Chondrocyte (in vitro differentiated cells): ENCODE measurements at regions not wholly inside any gene's neighbourhood (a gene's known extent, or its start where the extent isn't known, plus 50 kb on each side); places are given as distances from the start of the nearest gene placed in this dataset.

ENCODE experiments used
- DNase-seq: peaks from one replicate; pipeline ENCODE4 v3.0.0; 2021; ENCODE audit warnings: mixed read lengths, low spot score
- H3K27ac Mint-ChIP-seq: one replicate; pipeline ENCODE4 v1.8.0; 2021; ENCODE audit warnings: mild to moderate bottlenecking, moderate library complexity, mixed read lengths; ENCODE audit not compliant: unreplicated experiment
- H3K27me3 Mint-ChIP-seq: 2 replicates; pipeline ENCODE4 v1.8.0; 2021; ENCODE audit warnings: low read depth, mixed read lengths
- H3K36me3 Mint-ChIP-seq: 2 replicates; pipeline ENCODE4 v1.8.0; 2021; ENCODE audit warnings: low read depth, mixed read lengths
- H3K4me1 Mint-ChIP-seq: 2 replicates; pipeline ENCODE4 v1.8.0; 2021; ENCODE audit warnings: low read depth, mild to moderate bottlenecking, mixed read lengths
- H3K4me3 Mint-ChIP-seq: one replicate; pipeline ENCODE4 v1.8.0; 2021; ENCODE audit warnings: mild to moderate bottlenecking, moderate library complexity, mixed read lengths; ENCODE audit not compliant: unreplicated experiment
- H3K9me3 Mint-ChIP-seq: 2 replicates; pipeline ENCODE4 v1.8.0; 2021; ENCODE audit warnings: low read depth, mixed read lengths
- TF ChIP-seq, protein P1 (sequence below): fragments of 200-600 bp; sonication (generic); IDR thresholded peaks from 2 replicates; pipeline ENCODE4 v1.5.0; 2021; ENCODE audit warnings: antibody characterized with exemption, mild to moderate bottlenecking, moderate library complexity

DNA sequence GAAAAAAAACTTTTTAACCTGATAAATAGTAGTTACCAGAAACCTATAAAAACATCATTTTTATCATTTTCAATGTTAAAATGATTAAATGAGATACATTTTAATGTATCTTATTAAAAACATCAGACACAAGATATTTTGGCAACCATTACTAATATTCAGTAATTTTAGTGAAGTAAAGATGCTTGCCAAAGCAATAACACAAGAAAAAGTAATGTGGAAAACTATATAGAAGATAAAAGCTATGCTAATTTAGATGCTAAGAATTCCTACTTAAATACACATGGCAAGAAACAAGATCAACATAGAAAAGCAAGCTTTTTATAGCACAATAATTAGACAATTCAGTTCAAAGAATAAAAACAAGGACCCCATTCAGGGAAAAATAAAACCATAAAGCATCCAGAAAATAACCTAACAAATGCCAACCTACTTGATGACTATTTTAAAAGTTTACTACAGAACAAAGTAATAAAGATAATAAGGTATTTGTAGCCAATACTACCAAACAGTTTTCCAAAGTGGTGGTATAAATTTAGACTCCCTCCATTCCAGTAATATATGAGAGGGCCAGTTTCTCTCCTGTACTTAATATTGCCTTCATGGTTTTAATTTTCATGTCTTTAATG is 489.5 kb downstream of the CDH2 start:
- Mint-ChIP-seq H3K9me3 (peaks cover 6% of the 10 kb centered on the region), H3K36me3 (no peaks in the 10 kb centered on the region), H3K4me3 (no peak overlapping the region), H3K27me3 (no peaks in the 10 kb centered on the region), H3K4me1 (peaks cover 18% of the 10 kb centered on the region), H3K27ac (no peak overlapping the region)
- TF ChIP-seq, protein P1, sequence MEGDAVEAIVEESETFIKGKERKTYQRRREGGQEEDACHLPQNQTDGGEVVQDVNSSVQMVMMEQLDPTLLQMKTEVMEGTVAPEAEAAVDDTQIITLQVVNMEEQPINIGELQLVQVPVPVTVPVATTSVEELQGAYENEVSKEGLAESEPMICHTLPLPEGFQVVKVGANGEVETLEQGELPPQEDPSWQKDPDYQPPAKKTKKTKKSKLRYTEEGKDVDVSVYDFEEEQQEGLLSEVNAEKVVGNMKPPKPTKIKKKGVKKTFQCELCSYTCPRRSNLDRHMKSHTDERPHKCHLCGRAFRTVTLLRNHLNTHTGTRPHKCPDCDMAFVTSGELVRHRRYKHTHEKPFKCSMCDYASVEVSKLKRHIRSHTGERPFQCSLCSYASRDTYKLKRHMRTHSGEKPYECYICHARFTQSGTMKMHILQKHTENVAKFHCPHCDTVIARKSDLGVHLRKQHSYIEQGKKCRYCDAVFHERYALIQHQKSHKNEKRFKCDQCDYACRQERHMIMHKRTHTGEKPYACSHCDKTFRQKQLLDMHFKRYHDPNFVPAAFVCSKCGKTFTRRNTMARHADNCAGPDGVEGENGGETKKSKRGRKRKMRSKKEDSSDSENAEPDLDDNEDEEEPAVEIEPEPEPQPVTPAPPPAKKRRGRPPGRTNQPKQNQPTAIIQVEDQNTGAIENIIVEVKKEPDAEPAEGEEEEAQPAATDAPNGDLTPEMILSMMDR, result no peak
- DNase-seq, result no peak

GRCh38 chr18:27685807-27686412 is 491.0 kb downstream of the CDH2 start:
- H3K36me3 Mint-ChIP-seq, result no peaks in the 10 kb centered on the region
- TF ChIP-seq, protein P1, result peak; percentile 91
- no peak overlapping the region for H3K4me3 Mint-ChIP-seq
- H3K4me1 Mint-ChIP-seq, result peaks cover 18% of the 10 kb centered on the region
- DNase-seq, result no peak
- peaks cover 6% of the 10 kb centered on the region for H3K9me3 Mint-ChIP-seq
- H3K27ac Mint-ChIP-seq, result no peak overlapping the region
- no peaks in the 10 kb centered on the region for H3K27me3 Mint-ChIP-seq

GRCh38 chr18:27685091-27685490 is 491.8 kb downstream of the CDH2 start:
- TF ChIP-seq, protein P1, result no peak
- DNase-seq, result no peak
- Mint-ChIP-seq H3K9me3 (peaks cover 6% of the 10 kb centered on the region), H3K4me3 (no peak overlapping the region), H3K4me1 (peaks cover 18% of the 10 kb centered on the region), H3K36me3 (no peaks in the 10 kb centered on the region), H3K27ac (peak overlapping the region; percentile 6), H3K27me3 (no peaks in the 10 kb centered on the region)

DNA sequence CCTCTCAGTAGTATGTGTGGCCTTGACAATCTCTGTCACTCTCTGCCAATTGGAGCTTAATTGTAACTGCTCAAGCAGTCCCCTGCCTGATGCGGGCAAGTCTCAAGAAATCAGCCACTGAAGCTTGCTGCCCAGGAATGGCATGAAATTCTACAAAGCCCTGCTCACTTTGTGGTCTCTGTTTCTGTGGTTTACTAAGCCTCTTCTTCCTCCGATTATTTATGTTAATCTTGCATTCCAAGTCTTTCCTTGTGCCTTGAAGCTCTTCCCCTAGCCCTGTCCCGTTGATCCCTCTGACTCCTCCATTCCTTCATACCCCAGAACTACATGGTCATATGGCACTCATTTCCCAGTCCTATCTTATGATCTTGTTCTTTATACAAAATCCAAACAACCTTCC is 489.3 kb upstream of the CHST9 start:
- no peaks in the 10 kb centered on the region for H3K27me3 Mint-ChIP-seq
- no peaks in the 10 kb centered on the region for H3K9me3 Mint-ChIP-seq
- no peaks in the 10 kb centered on the region for H3K36me3 Mint-ChIP-seq
- no peak for DNase-seq
- H3K27ac Mint-ChIP-seq, result no peak overlapping the region
- no peak overlapping the region for H3K4me3 Mint-ChIP-seq
- no peaks in the 10 kb centered on the region for H3K4me1 Mint-ChIP-seq
- TF ChIP-seq, protein P1, result no peak

GRCh38 chr18:27673861-27674260 is 488.8 kb upstream of the CHST9 start:
- no peaks in the 10 kb centered on the region for H3K27me3 Mint-ChIP-seq
- no peak overlapping the region for H3K27ac Mint-ChIP-seq
- TF ChIP-seq, protein P1, result no peak
- DNase-seq, result no peak
- H3K4me3 Mint-ChIP-seq, result no peak overlapping the region
- no peaks in the 10 kb centered on the region for H3K4me1 Mint-ChIP-seq
- no peaks in the 10 kb centered on the region for H3K9me3 Mint-ChIP-seq
- no peaks in the 10 kb centered on the region for H3K36me3 Mint-ChIP-seq
